Neural cell (in vitro differentiated cells): ENCODE measurements at regions not wholly inside any gene's neighbourhood (a gene's known extent, or its start where the extent isn't known, plus 50 kb on each side); places are given as distances from the start of the nearest gene placed in this dataset.

Experiments
- H2AFZ ChIP-seq: fragments of 200-600, 300-800 bp; sonication (generic), shearing (Covaris generic); 2 replicates; pipeline ENCODE4 v1.6.0; 2014; ENCODE audit warnings: low read depth, mild to moderate bottlenecking, antibody characterized with exemption, low read length, moderate library complexity
- H3F3A ChIP-seq: fragments of 200-600 bp; shearing (Covaris generic); 2 replicates; pipeline ENCODE4 v1.6.1; 2016; ENCODE audit warnings: mild to moderate bottlenecking, moderate library complexity, mixed read lengths, antibody characterized with exemption, low read length; ENCODE audit not compliant: insufficient read depth, poor library complexity, severe bottlenecking
- H3K27ac ChIP-seq: fragments of 200-600, 300-800 bp; sonication (generic), shearing (Covaris generic); 2 replicates; pipeline ENCODE4 v1.5.1; 2014; ENCODE audit warnings: mild to moderate bottlenecking, low read length, moderate library complexity
- H3K27me3 ChIP-seq: fragments of 300-800, 200-600 bp; sonication (generic), shearing (Covaris generic); 2 replicates; pipeline ENCODE4 v1.6.0; 2014; ENCODE audit warnings: mild to moderate bottlenecking, low read depth, low read length, moderate library complexity; ENCODE audit not compliant: insufficient read depth
- H3K36me3 ChIP-seq: fragments of 300-800, 200-600 bp; sonication (generic), shearing (Covaris generic); 2 replicates; pipeline ENCODE4 v1.5.1; 2014; ENCODE audit warnings: mild to moderate bottlenecking, antibody characterized with exemption, low read length, moderate library complexity; ENCODE audit not compliant: insufficient read depth
- H3K4me2 ChIP-seq: fragments of 300-800, 200-600 bp; sonication (generic), shearing (Covaris generic); 2 replicates; pipeline ENCODE4 v1.6.0; 2014; ENCODE audit warnings: mild to moderate bottlenecking, low read length
- H3K4me3 ChIP-seq: fragments of 300-800, 200-600 bp; sonication (generic), shearing (Covaris generic); 2 replicates; pipeline ENCODE4 v1.5.1; 2014; ENCODE audit warnings: mild to moderate bottlenecking, low read length, moderate library complexity
- H3K79me2 ChIP-seq: fragments of 200-600 bp; shearing (Covaris generic); replicated peaks from 2 replicates; pipeline ENCODE4 v1.6.0; 2014; ENCODE audit warnings: mild to moderate bottlenecking, low read length, moderate library complexity; ENCODE audit not compliant: insufficient read depth
- H3K9ac ChIP-seq: fragments of 300-800, 200-600 bp; sonication (generic), shearing (Covaris generic); 2 replicates; pipeline ENCODE4 v1.6.1; 2016; ENCODE audit warnings: mild to moderate bottlenecking, low read length, mixed read lengths
- H3K9me2 ChIP-seq: fragments of 200-600 bp; shearing (Covaris generic); 2 replicates; pipeline ENCODE4 v1.6.1; 2016; ENCODE audit warnings: mild to moderate bottlenecking, low read length, mixed read lengths; ENCODE audit not compliant: insufficient read depth
- H3K9me3 ChIP-seq: fragments of 200-600, 300-800 bp; sonication (generic), shearing (Covaris generic); 2 replicates; pipeline ENCODE4 v1.6.1; 2016; ENCODE audit warnings: mild to moderate bottlenecking, mixed run types, low read length, moderate library complexity, mixed read lengths
- H4K20me1 ChIP-seq: fragments of 200-600 bp; shearing (Covaris generic); 2 replicates; pipeline ENCODE4 v1.6.1; 2016; ENCODE audit warnings: mild to moderate bottlenecking, mixed run types; ENCODE audit not compliant: insufficient read depth
- CTCF ChIP-seq: fragments of 450-650 bp; IDR thresholded peaks from 2 replicates; pipeline ENCODE4 v1.5.1; 2014; ENCODE audit warnings: antibody characterized with exemption, mild to moderate bottlenecking, moderate library complexity; ENCODE audit not compliant: poor library complexity, severe bottlenecking
- EP300 ChIP-seq: fragments of 450-650 bp; conservative IDR thresholded peaks from 2 replicates; pipeline ENCODE4 v1.6.1; 2014; ENCODE audit warnings: antibody characterized with exemption, mild to moderate bottlenecking, moderate library complexity; ENCODE audit not compliant: poor library complexity, severe bottlenecking
- EZH2 ChIP-seq: fragments of 200-600, 300-800 bp; shearing (Covaris generic), sonication (generic); IDR thresholded peaks from 2 replicates; pipeline ENCODE4 v1.6.1; 2014; ENCODE audit warnings: antibody characterized with exemption, low read length, borderline replicate concordance, mild to moderate bottlenecking; ENCODE audit not compliant: insufficient read depth, poor library complexity, severe bottlenecking
- MXI1 ChIP-seq: fragments of 450-650 bp; conservative IDR thresholded peaks from 2 replicates; pipeline ENCODE4 v1.6.1; 2014; ENCODE audit warnings: antibody characterized with exemption, mild to moderate bottlenecking; ENCODE audit not compliant: poor library complexity, severe bottlenecking
- POLR2AphosphoS5 ChIP-seq: IDR thresholded peaks from 2 replicates; pipeline ENCODE4 v1.6.1; 2012
- RAD21 ChIP-seq: fragments of 450-650 bp; conservative IDR thresholded peaks from 2 replicates; pipeline ENCODE4 v1.6.1; 2014; ENCODE audit warnings: antibody characterized with exemption, mild to moderate bottlenecking, moderate library complexity
- SMC3 ChIP-seq: fragments of 450-650 bp; conservative IDR thresholded peaks from 2 replicates; pipeline ENCODE4 v1.6.1; 2014; ENCODE audit warnings: antibody characterized with exemption, mild to moderate bottlenecking, moderate library complexity; ENCODE audit not compliant: poor library complexity
- TAF1 ChIP-seq: IDR thresholded peaks from 2 replicates; pipeline ENCODE4 v1.6.1; 2012; ENCODE audit warnings: low read depth
- TF ChIP-seq, protein P1 (sequence below): IDR thresholded peaks from 2 replicates; pipeline ENCODE4 v1.6.1; 2012; ENCODE audit warnings: borderline replicate concordance

DNA sequence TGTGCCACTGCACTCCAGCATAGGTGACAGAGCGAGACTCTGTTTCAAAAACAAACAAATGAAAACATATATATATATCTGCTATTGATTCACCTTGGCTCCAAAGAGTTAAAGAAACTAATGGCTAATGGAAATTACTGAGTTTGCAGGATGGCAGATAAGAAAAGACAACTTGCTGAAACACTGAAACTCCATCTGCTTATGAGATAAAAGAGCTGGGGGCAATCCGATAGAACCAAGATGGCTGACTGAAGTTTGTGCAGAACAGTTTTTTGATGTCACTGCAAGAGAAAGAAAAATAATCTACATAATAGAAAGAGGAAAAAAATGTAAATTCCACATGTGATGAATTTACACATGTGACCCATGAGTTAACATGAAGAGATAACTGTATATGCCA, 88.2 kb downstream of the LRATD1 start:
- Histone ChIP-seq H3K9me2 (no peaks in the 10 kb centered on the region), H3K27ac (no peak overlapping the region), H3K9ac (no peak overlapping the region), H3K4me3 (no peak overlapping the region), H4K20me1 (no peaks in the 10 kb centered on the region), H3K36me3 (no peaks in the 10 kb centered on the region), H3K79me2 (no peaks in the 10 kb centered on the region), H3F3A (no peaks in the 10 kb centered on the region), H3K4me2 (no peak overlapping the region), H3K9me3 (no peaks in the 10 kb centered on the region), H2AFZ (no peak overlapping the region), H3K27me3 (no peaks in the 10 kb centered on the region)
- no peak for TF ChIP-seq EP300
- TF ChIP-seq POLR2AphosphoS5, result no peak
- TF ChIP-seq, protein P1, sequence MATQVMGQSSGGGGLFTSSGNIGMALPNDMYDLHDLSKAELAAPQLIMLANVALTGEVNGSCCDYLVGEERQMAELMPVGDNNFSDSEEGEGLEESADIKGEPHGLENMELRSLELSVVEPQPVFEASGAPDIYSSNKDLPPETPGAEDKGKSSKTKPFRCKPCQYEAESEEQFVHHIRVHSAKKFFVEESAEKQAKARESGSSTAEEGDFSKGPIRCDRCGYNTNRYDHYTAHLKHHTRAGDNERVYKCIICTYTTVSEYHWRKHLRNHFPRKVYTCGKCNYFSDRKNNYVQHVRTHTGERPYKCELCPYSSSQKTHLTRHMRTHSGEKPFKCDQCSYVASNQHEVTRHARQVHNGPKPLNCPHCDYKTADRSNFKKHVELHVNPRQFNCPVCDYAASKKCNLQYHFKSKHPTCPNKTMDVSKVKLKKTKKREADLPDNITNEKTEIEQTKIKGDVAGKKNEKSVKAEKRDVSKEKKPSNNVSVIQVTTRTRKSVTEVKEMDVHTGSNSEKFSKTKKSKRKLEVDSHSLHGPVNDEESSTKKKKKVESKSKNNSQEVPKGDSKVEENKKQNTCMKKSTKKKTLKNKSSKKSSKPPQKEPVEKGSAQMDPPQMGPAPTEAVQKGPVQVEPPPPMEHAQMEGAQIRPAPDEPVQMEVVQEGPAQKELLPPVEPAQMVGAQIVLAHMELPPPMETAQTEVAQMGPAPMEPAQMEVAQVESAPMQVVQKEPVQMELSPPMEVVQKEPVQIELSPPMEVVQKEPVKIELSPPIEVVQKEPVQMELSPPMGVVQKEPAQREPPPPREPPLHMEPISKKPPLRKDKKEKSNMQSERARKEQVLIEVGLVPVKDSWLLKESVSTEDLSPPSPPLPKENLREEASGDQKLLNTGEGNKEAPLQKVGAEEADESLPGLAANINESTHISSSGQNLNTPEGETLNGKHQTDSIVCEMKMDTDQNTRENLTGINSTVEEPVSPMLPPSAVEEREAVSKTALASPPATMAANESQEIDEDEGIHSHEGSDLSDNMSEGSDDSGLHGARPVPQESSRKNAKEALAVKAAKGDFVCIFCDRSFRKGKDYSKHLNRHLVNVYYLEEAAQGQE, result no peak
- no peak for TF ChIP-seq RAD21
- TF ChIP-seq MXI1, result no peak
- TF ChIP-seq EZH2, result no peak
- no peak for TF ChIP-seq SMC3

DNA sequence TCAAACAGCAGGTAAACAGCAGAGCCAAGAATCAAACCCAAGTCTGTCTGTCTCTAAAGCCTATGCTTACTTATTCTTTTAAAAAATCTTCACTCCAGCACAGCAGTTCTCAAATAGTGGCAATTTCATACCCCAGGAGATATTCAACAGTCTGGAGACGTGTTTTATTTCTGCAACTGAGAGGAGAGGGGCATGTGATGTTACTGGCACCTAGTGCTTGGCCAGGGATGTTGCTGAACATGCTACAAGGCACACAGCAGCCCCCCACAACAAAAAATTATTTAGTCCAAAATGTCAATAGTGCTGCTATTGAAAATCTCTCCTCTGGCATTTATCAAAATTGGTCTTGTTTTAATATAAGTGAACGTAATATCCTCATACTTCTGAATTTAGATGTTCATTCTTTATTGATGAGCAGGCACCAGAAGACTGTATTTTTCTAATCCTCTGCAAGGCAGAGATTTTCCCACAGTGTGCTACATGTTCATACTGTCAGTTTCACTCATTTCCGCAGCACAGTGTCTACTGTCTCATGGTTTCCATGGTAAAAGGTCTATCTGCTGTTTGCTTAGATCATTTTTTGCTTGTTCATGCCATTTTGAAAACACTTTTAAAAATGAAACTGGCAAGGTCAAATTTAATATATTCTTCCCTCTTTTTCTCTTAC, 90.5 kb downstream of the LRATD1 start:
- Histone ChIP-seq H3K9ac (no peak overlapping the region), H3K79me2 (no peaks in the 10 kb centered on the region), H3K27ac (peak overlapping the region; percentile 50), H2AFZ (no peak overlapping the region), H3K4me2 (peak overlapping the region; percentile 39), H3K9me3 (no peaks in the 10 kb centered on the region), H3K27me3 (no peaks in the 10 kb centered on the region), H3K9me2 (no peaks in the 10 kb centered on the region), H3K36me3 (no peaks in the 10 kb centered on the region), H3K4me3 (no peak overlapping the region), H4K20me1 (no peaks in the 10 kb centered on the region), H3F3A (no peaks in the 10 kb centered on the region)
- TF ChIP-seq SMC3 (peak; percentile 75), TAF1 (no peak), CTCF (peak; percentile 72), EP300 (no peak), POLR2AphosphoS5 (peak; percentile 15), EZH2 (no peak), MXI1 (no peak), RAD21 (peak; percentile 78)
- TF ChIP-seq, protein P1, result no peak
